NCI-H146 (cell line): ENCODE measurements at regions not wholly inside any gene's neighbourhood (a gene's known extent, or its start where the extent isn't known, plus 50 kb on each side); places are given as distances from the start of the nearest gene placed in this dataset.
"Not testable (repeated sequence)": the region's sequence is repeated elsewhere in the genome, so short reads cannot be mapped to it uniquely, and the experiment has no call there.

Experiments used
- DNase-seq: peaks from one replicate; lab custom pipeline; 2025; lab: John Stamatoyannopoulos, UW

DNA sequence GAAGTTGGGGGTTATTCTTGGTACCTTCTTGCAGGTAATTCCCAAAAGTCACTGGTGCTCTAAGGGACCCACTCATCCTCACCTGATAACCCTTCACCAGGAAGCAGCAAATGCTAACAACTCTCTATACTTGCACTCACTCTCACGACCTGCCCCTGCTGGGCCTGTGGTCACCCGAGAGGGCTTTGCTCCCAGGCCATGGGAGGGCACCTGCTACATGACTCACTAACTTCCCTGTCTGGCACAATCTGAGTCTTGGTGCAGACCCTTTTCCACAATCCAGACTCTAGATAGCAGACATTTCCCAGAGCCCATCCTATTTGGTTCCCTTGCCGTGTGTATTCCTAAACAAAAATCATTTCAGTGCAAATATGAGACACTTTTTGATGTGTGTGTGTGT is 403.8 kb upstream of the FAT1 start:
- DNase-seq, result no peak

DNA sequence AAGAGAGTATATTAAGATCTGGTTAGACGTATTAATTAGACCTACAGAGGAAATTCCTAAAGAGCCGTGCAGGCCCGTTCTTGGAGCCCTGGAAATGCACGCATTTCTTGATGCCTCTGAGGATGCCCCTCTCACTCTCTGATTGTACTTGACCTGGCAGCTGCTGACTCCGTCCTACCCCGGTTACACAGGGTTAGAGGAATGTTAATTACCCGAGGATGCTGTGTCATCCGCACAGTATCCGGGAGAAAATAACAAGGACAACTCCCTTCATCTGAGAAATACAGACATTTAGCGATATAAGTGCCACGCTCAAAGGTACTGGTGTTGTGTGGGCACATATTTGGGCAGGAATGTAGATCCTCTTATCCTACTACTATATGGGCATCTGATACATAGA is 404.6 kb upstream of the FAT1 start:
- no peak for DNase-seq

DNA sequence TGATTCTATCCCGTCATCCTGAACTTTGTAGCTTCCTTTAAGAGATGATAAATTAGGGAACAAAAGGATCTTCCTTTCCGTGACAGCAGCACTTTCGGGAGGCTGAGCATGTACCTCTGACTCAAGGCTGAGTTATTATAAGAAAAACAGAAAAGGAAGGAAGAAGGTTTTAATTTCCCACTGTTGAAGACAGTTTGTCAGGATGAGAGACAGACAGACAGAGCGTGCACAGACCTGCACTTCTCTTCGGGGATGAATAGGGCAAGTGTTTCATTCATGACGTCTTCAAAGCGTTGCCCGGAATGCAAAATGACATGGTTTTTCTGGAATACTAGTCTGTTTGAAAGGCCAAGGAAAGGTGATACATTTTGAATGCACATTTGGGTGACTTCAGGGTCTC is 405.3 kb upstream of the FAT1 start:
- DNase-seq, result no peak

- not testable (repeated sequence) for DNase-seq
Measured at GRCh38 chr4:187131826-187132225, 408.2 kb upstream of the FAT1 start.

DNA sequence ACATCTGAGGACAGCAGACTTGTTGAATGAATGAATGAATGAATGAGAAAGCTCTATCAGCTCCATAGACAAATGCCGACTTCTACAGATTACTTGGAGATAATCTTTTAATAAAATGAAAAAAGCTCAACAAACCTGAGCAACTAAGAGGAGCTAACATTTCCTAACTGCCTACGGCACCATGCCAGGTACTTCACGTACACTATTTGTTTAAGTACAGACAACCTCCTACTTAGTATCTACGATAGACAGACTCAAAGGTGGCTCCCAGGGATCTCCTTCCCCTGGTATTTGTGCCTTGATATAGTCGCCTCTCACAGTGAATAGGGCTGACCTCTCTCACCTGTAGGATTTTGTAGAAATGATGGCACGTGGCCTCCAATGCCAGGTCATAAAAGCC is 412.2 kb upstream of the FAT1 start:
- no peak for DNase-seq

- no peak for DNase-seq
Measured at GRCh38 chr4:187139141-187139540, 415.5 kb upstream of the FAT1 start.

- no peak for DNase-seq
Measured at GRCh38 chr4:187141101-187141500, 417.4 kb upstream of the FAT1 start.

DNA sequence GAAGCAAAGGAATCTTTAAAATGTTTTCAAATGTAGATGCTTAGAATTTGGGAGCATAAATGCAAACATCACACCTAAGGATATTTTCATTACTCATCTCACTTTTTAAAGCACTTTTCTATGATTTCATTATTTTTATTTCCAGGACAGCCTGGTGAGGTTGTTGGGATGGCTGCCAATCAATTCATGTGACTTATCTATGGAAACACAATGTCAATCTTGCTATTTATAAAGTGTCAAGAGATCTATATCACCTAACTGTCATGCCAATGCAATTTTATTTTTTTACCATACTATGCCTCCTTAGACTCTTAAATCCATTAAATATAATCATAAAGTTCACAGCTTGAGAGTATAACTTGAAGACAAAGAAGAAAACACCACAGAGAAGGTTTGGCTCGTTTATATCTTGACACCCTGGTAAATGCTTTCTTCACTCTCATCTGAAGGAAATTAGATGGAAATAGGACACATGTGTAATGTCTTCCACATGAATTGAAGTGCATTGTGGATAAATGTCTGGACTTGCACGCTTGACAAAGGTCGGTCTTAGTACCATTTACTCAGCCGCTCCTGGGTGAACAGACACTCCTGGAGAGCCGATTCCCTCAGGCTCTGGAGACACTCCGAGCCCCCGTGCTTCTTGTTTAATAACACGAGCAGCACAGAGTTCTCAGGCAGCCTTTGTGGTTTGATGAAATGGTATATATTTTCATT is 425.7 kb upstream of the FAT1 start:
- DNase-seq, result no peak

DNA sequence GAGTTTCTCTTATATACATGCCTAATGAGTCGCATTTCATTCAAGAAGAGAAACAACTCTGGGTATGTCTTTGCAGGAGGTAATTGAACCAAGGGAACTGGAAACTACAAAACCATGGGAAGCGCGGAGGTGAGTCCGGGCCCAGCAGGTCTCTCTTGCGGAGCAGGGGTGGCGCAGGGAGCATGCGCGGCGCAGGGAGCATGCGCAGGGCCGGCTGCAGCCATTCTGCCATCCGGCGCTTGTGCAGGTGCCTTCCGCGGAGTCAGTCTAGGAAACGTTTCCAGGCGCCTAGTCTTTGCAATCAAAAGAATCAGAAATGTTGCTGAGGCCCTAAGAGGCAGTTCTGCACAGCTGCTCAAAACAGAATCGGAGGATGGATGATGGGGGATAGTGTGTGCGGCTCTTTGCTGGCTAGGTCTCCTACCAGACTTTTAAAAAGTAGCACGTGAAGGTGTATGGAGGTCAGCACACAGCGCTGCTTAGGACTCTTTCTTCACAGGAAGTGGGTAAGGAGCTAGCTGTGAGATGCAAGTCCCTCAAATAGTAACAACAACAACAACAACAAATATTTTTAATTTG is 433.8 kb upstream of the FAT1 start:
- DNase-seq, result no peak

- DNase-seq, result no peak
Measured at GRCh38 chr4:187158003-187158402, 434.3 kb upstream of the FAT1 start.

- DNase-seq, result no peak
Measured at GRCh38 chr4:187160486-187160885, 436.8 kb upstream of the FAT1 start.

DNA sequence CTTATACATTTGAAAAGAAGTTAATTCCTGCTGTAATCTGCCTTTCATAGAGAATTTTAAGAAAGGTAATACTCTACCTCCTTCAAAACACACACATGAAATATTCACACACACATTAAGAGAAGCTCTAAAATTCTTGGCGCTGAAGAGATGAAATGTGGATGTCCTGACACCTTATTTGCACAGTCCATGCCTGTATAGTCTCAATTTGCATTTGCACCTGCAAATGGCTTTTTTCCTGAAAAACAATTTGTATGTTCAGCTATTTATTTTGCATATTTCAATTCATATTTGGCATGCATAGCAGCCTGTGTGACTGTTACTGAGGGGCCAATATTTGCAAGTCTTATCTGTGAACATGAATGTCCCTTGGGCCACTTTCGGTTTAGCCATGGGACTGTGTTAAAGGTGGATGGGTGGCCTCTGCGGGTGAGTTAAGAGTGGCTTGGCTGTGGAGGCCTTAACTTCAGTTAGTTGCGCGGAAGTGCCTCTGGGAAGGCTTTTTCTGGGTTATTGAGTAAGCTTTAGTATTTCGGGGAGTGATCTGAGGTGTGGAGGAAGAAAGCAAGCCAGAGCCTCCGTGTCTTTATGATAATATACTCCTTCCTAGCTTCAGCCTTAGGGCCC is 443.3 kb upstream of the FAT1 start:
- no peak for DNase-seq

DNA sequence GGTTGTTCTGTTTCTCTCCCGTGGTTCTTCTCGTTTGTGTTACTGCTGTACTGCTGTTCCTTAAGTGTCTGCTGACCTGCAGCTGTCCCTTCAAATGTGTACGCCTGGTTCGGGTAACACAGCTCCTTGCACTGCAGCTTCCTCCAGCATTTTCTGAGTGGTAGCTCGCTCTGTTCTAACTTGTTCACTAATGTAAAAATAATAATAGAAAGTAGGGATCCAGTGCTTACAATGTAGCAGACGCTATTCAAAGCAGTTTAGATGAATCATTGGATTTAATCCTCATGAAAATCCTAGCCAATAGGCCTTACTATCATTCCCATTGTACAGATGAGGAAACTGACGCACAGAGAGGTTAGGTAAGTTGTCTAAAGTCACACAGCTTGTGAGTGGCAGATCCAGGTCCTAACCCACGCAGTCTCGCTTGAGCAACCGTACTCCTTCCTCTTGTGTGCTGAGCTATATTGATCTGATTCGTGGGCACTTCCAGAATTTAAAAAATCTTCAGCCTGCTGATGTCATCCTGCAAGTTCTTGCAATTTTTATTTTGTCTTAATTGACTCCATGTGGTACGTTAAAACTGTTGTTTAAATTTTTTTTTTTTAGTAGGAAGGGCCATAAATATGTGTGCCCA is 448.2 kb upstream of the FAT1 start:
- DNase-seq, result no peak

- DNase-seq, result no peak
Measured at GRCh38 chr4:187172340-187172761, 448.7 kb upstream of the FAT1 start.

DNA sequence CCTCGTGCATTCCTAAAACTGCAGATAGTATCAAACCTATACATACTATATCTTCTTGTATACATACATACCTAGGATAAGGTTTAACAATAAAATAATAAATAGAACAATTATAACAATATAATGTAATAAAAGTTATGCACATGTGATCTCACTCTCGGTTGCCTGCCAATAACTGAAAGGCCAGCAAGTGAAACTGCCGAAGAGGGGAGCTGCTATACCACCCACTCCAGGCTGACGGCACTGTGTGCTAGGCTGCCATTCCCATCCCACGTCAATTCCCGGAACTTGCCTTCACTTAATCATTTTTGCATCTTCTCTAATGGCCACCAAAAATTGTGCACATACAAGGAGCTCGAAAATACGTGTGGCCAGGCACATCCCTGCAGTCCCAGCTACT is 451.1 kb upstream of the FAT1 start:
- DNase-seq, result no peak

DNA sequence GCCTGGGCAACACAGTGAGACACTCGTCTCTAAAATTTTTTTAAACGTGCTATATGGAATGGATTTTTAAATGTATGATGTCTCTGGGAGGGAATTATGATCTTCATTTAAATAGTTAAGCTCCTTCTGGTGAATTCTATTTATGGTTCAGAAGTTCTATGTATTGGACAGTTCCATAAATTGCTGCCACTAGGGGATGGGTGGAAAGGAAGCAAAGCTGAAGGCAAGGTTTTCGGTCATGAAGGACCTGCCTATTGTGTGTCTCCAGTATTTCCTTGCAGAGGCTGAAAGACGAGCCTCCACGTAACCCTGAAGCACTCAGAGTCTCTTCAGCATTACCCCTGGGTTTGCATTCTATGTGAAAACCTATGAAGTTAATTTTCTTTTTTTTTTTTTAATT is 451.5 kb upstream of the FAT1 start:
- DNase-seq, result no peak

- DNase-seq, result no peak
Measured at GRCh38 chr4:187176261-187176910, 452.7 kb upstream of the FAT1 start.

GRCh38 chr4:187178084-187178483 is 454.4 kb upstream of the FAT1 start:
- DNase-seq, result no peak

- no peak for DNase-seq
Measured at GRCh38 chr4:187178587-187178986, 454.9 kb upstream of the FAT1 start.

- no peak for DNase-seq
Measured at GRCh38 chr4:187179086-187180058, 455.7 kb upstream of the FAT1 start.

GRCh38 chr4:187181054-187181453 is 457.4 kb upstream of the FAT1 start:
- DNase-seq, result no peak
